HEK293T (cell line): ENCODE measurements at regions not wholly inside any gene's neighbourhood (a gene's known extent, or its start where the extent isn't known, plus 50 kb on each side); places are given as distances from the start of the nearest gene placed in this dataset.

Source experiments
- ARNT ChIP-seq: fragments of 450-650 bp; IDR thresholded peaks from 2 replicates; pipeline ENCODE4 v1.6.1; 2017; ENCODE audit warnings: mild to moderate bottlenecking
- ELF4 ChIP-seq: fragments of 450-650 bp; IDR thresholded peaks from 2 replicates; pipeline ENCODE4 v1.6.1; 2017; ENCODE audit warnings: antibody characterized with exemption
- FOXA1 ChIP-seq: fragments of 450-650 bp; IDR thresholded peaks from 2 replicates; pipeline ENCODE4 v1.6.1; 2016; ENCODE audit warnings: mild to moderate bottlenecking
- LEF1 ChIP-seq: fragments of 450-650 bp; IDR thresholded peaks from 2 replicates; pipeline ENCODE4 v1.6.1; 2017; ENCODE audit warnings: mild to moderate bottlenecking, borderline replicate concordance
- NFRKB ChIP-seq: fragments of 450-650 bp; IDR thresholded peaks from 2 replicates; pipeline ENCODE4 v1.6.1; 2016; ENCODE audit warnings: mild to moderate bottlenecking, moderate library complexity
- PKNOX1 ChIP-seq: fragments of 450-650 bp; IDR thresholded peaks from 2 replicates; pipeline ENCODE4 v1.6.1; 2016
- SP1 ChIP-seq: fragments of 450-650 bp; IDR thresholded peaks from 2 replicates; pipeline ENCODE4 v1.6.1; 2017
- TARDBP ChIP-seq: fragments of 450-650 bp; IDR thresholded peaks from 2 replicates; pipeline ENCODE4 v1.6.1; 2016
- ZNF384 ChIP-seq: fragments of 450-650 bp; IDR thresholded peaks from 2 replicates; pipeline ENCODE4 v1.6.1; 2016

DNA sequence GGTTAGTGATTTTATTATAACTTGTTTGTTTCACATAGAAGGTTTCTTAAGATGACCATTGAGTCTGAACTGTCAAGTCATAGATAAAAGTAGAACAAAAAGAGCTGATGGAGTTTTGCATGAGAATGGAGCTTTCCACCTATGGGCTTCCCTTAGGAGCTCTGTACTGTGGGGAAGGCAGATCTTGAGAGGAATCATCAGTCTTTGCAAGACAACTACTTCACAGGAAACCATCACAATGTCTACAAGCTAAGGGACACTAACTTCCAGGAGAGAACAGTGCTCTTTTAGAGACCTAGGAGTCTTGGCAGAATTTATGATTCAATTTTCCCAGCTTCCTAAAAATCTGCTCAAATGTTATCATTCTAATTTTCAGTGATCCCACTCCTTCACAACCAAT, 78.2 kb downstream of the FBXO5 start:
- no peak for TF ChIP-seq NFRKB
- TF ChIP-seq ARNT = no peak
- no peak for TF ChIP-seq ZNF384
- no peak for TF ChIP-seq FOXA1
- TF ChIP-seq TARDBP = no peak
- TF ChIP-seq PKNOX1 = no peak
- TF ChIP-seq LEF1 = no peak
- no peak for TF ChIP-seq SP1
- no peak for TF ChIP-seq ELF4
